ENCODE measurements at regions not wholly inside any gene's neighbourhood (a gene's known extent, or its start where the extent isn't known, plus 50 kb on each side); places are given as distances from the start of the nearest gene placed in this dataset.
"Not testable (repeated sequence)": the region's sequence is repeated elsewhere in the genome, so short reads cannot be mapped to it uniquely, and the experiment has no call there.

GRCh38 chr17:47066841-47067682 is 88.0 kb upstream of the RPRML start:
- TF ChIP-seq POLR2A (IDR thresholded peaks at IDR 0.05; ENCODE audit: low read depth, low read length): peak; percentile 88
- FAIRE-seq (no peak), DNase-seq (ENCODE audit: insufficient read length, low spot score) (peak; percentile 94)

- FAIRE-seq (no peak), DNase-seq (ENCODE audit: insufficient read length, low spot score) (no peak)
- TF ChIP-seq POLR2A (IDR thresholded peaks at IDR 0.05; ENCODE audit: low read depth, low read length): no peak
Measured at GRCh38 chr17:47066095-47066494, 87.0 kb upstream of the RPRML start.

- DNase-seq (ENCODE audit: insufficient read length, low spot score): no peak
- no peak for FAIRE-seq
- no peak for TF ChIP-seq POLR2A (IDR thresholded peaks at IDR 0.05; ENCODE audit: low read depth, low read length)
Measured at GRCh38 chr17:47064684-47065083, 85.6 kb upstream of the RPRML start.

GRCh38 chr17:47063475-47063874 is 84.4 kb upstream of the RPRML start:
- no peak for DNase-seq (ENCODE audit: insufficient read length, low spot score)
- no peak for FAIRE-seq
- no peak for TF ChIP-seq POLR2A (IDR thresholded peaks at IDR 0.05; ENCODE audit: low read depth, low read length)

- not testable (repeated sequence) for DNase-seq (ENCODE audit: insufficient read length, low spot score); FAIRE-seq
Measured at GRCh38 chr17:47062851-47063250, 83.8 kb upstream of the RPRML start.

- FAIRE-seq; DNase-seq (ENCODE audit: insufficient read length, low spot score): not testable (repeated sequence)
Measured at GRCh38 chr17:47060005-47060404, 81.0 kb upstream of the RPRML start.

- TF ChIP-seq POLR2A (IDR thresholded peaks at IDR 0.05; ENCODE audit: low read depth, low read length): no peak
- FAIRE-seq: no peak
- DNase-seq (ENCODE audit: insufficient read length, low spot score): no peak
Measured at GRCh38 chr17:47057830-47058229, 78.8 kb upstream of the RPRML start.

- not testable (repeated sequence) for FAIRE-seq; DNase-seq (ENCODE audit: insufficient read length, low spot score)
Measured at GRCh38 chr17:47057279-47057678, 78.2 kb upstream of the RPRML start.

- not testable (repeated sequence) for FAIRE-seq; DNase-seq (ENCODE audit: insufficient read length, low spot score)
Measured at GRCh38 chr17:47056687-47057086, 77.6 kb upstream of the RPRML start.

Data from H54 (cell line).